ENCODE measurements at regions not wholly inside any gene's neighbourhood (a gene's known extent, or its start where the extent isn't known, plus 50 kb on each side); places are given as distances from the start of the nearest gene placed in this dataset.
A peak's percentile ranks its signal among the peaks of the same experiment; 100 is the strongest.
"Not testable (repeated sequence)": the region's sequence is repeated elsewhere in the genome, so short reads cannot be mapped to it uniquely, and the experiment has no call there.

- ATAC-seq (peak; percentile 32), DNase-seq (ENCODE audit: low spot score) (no peak)
- intact Hi-C loops (cut with DNase I) = no loop called here
Observed at GRCh38 chr4:100907465-100908454, 389.9 kb upstream of the EMCN start.

- ATAC-seq = no peak
- DNase-seq (ENCODE audit: low spot score) = no peak
- intact Hi-C loops (cut with DNase I) = no loop called here
Observed at GRCh38 chr4:100906973-100907372, 389.2 kb upstream of the EMCN start.

- DNase-seq (ENCODE audit: low spot score); intact Hi-C loops (cut with DNase I); ATAC-seq: not testable (repeated sequence)
Observed at GRCh38 chr4:100900945-100901344, 383.1 kb upstream of the EMCN start.

- ATAC-seq (no peak), DNase-seq (ENCODE audit: low spot score) (no peak)
- intact Hi-C loops (cut with DNase I) = no loop called here
Observed at GRCh38 chr4:100900134-100900533, 382.3 kb upstream of the EMCN start.

GRCh38 chr4:100898844-100899243 is 381.0 kb upstream of the EMCN start:
- DNase-seq (ENCODE audit: low spot score) = no peak
- no peak for ATAC-seq
- intact Hi-C loops (cut with DNase I) = no loop called here

- ATAC-seq (no peak), DNase-seq (ENCODE audit: low spot score) (no peak)
- intact Hi-C loops (cut with DNase I) = no loop called here
Observed at GRCh38 chr4:100895556-100896197, 377.9 kb upstream of the EMCN start.

- no peak for DNase-seq (ENCODE audit: low spot score)
- ATAC-seq = no peak
- intact Hi-C loops (cut with DNase I) = no loop called here
Observed at GRCh38 chr4:100894339-100894870, 376.6 kb upstream of the EMCN start.

- DNase-seq (ENCODE audit: low spot score) (no peak), ATAC-seq (no peak)
- intact Hi-C loops (cut with DNase I) = no loop called here
Observed at GRCh38 chr4:100891808-100892207, 374.0 kb upstream of the EMCN start.

- no peak for ATAC-seq
- intact Hi-C loops (cut with DNase I) = no loop called here
- no peak for DNase-seq (ENCODE audit: low spot score)
Observed at GRCh38 chr4:100889898-100890297, 372.1 kb upstream of the EMCN start.

GRCh38 chr4:100889401-100889800 is 371.6 kb upstream of the EMCN start:
- intact Hi-C loops (cut with DNase I) = no loop called here
- DNase-seq (ENCODE audit: low spot score) = no peak
- ATAC-seq = no peak

- no peak for ATAC-seq
- no peak for DNase-seq (ENCODE audit: low spot score)
- intact Hi-C loops (cut with DNase I) = no loop called here
Observed at GRCh38 chr4:100882661-100883060, 364.8 kb upstream of the EMCN start.

GRCh38 chr4:100881283-100881682 is 363.5 kb upstream of the EMCN start:
- ATAC-seq = no peak
- intact Hi-C loops (cut with DNase I) = no loop called here
- DNase-seq (ENCODE audit: low spot score) = no peak

- ATAC-seq = no peak
- intact Hi-C loops (cut with DNase I) = no loop called here
- DNase-seq (ENCODE audit: low spot score) = no peak
Observed at GRCh38 chr4:100880011-100880410, 362.2 kb upstream of the EMCN start.

- ATAC-seq = no peak
- DNase-seq (ENCODE audit: low spot score) = no peak
- intact Hi-C loops (cut with DNase I) = no loop called here
Observed at GRCh38 chr4:100879471-100879870, 361.6 kb upstream of the EMCN start.

GRCh38 chr4:100876546-100876945 is 358.7 kb upstream of the EMCN start:
- intact Hi-C loops (cut with DNase I) = no loop called here
- DNase-seq (ENCODE audit: low spot score) (no peak), ATAC-seq (no peak)

GRCh38 chr4:100875296-100876068 is 357.7 kb upstream of the EMCN start:
- intact Hi-C loops (cut with DNase I) = no loop called here
- no peak for DNase-seq (ENCODE audit: low spot score)
- no peak for ATAC-seq

GRCh38 chr4:100872811-100873210 is 355.0 kb upstream of the EMCN start:
- no peak for DNase-seq (ENCODE audit: low spot score)
- intact Hi-C loops (cut with DNase I) = no loop called here
- no peak for ATAC-seq

- ATAC-seq (no peak), DNase-seq (ENCODE audit: low spot score) (no peak)
- intact Hi-C loops (cut with DNase I) = no loop called here
Observed at GRCh38 chr4:100870940-100871772, 353.3 kb upstream of the EMCN start.

GRCh38 chr4:100869276-100869675 is 351.5 kb upstream of the EMCN start:
- intact Hi-C loops (cut with DNase I) = no loop called here
- ATAC-seq = no peak
- DNase-seq (ENCODE audit: low spot score) = no peak

Measured in sciatic nerve (tissue), 2 donors.